ENCODE measurements at regions not wholly inside any gene's neighbourhood (a gene's known extent, or its start where the extent isn't known, plus 50 kb on each side); places are given as distances from the start of the nearest gene placed in this dataset.

- TF ChIP-seq CTCF (IDR thresholded peaks at IDR 0.05; ENCODE audit: low read depth, low read length, poor library complexity, severe bottlenecking) (no peak), EZH2phosphoT487 (IDR thresholded peaks at IDR 0.05; ENCODE audit: borderline replicate concordance, low read length) (no peak)
Observed at GRCh38 chr15:95263751-95264150, 1032.4 kb downstream of the MCTP2 start.

Data from DOHH2 (cell line).